HG02884 (cell line): ENCODE measurements at regions not wholly inside any gene's neighbourhood (a gene's known extent, or its start where the extent isn't known, plus 50 kb on each side); places are given as distances from the start of the nearest gene placed in this dataset.

Experiments
- ATAC-seq: cut with Tn5 transposase; IDR thresholded peaks from one replicate; pipeline ENCODE4 v1.9.1; 2021; ENCODE audit warnings: mild to moderate bottlenecking, moderate library complexity; ENCODE audit not compliant: unreplicated experiment

DNA sequence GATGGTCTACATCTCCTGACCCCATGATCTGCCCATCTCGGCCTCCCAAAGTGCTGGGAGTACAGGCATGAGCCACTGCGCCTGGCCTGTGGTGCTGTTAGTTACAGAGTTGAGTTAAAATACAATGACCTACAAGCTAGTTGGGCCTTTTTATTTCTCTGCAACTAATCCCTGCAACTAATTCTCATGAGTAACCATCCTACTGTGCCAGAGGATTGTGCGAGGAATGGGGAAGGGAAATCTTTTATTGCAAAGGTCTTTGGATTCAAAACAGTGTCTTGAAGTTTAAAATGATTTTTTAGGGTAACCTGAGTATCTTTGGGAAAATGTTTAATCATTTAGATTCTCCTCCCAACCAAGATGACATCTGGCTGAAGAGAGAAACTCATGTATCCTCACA lies 88.8 kb upstream of the RMDN2 start:
- ATAC-seq, result no peak

- no peak for ATAC-seq
Measured at GRCh38 chr2:37836711-37837110, 88.4 kb upstream of the RMDN2 start.

DNA sequence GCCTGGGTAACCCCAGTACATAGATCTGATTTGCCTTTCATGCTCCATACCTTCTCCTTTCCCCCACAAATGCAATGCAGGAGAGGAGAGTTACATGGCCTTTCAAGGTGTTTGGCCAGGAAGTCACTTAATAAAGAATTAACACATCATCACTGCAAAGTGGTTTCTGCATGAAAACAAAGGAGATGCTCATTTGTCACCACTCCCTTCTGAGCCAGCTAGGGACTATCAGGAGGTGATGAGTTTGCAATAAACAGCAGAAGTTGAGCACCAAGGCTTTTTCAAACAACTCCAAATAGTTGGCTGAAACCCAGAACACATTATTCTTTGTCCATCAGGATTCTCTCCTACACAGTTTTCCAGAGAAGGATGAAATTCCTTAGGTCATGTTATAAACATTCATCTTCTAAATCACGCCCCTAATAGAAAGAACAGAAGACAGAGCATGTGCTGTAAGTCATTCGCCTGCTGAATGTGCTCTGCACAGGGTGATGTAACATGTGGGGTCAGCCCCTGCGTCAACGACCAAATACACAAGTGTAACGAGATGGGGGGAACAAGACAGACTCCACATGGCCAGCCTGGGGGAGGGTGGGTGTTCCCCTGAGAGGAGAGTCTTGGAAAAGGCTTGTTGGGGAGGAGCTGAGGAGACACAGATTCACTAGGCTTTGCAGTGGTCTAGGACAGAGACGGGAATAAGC lies 87.3 kb upstream of the RMDN2 start:
- no peak for ATAC-seq

GRCh38 chr2:37838541-37839167 lies 86.4 kb upstream of the RMDN2 start:
- no peak for ATAC-seq

- ATAC-seq, result no peak
Measured at GRCh38 chr2:37839991-37840390, 85.1 kb upstream of the RMDN2 start.

DNA sequence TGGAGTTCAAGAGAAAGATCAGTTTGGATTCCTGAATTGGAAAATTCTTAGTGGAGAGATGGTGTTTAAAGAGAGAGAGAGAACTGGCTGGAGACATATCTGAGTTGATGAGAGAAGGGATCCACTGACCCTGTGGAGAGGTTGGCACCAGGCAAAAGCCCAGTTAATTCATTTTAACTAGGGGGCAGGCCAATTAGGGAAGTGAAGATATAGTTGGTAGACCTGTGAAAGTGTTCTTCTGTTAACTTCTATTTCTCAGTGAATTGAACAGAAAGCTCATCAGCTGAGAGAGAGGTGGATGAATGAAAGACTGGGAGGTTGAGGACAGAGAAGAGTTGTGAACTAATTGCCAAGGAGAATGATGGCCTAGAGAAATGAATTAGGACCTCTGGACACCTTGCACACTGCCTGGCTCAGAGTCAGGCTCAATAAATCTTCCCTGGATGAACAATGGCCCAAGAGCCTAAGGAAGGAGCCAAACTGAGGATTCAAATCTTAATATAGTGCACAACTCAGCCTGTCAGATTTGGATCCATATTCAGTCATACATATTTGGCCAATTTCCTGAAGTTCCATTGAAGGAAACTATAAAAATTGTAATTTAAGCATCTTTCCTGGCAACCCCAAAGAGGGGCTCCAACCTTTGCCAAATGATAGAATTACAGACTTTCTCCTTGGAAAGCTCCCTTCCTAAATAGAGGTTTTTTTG lies 82.2 kb upstream of the RMDN2 start:
- ATAC-seq, result no peak

GRCh38 chr2:37843556-37843955 lies 81.5 kb upstream of the RMDN2 start:
- ATAC-seq, result no peak

GRCh38 chr2:37846207-37846606 lies 78.9 kb upstream of the RMDN2 start:
- ATAC-seq, result no peak

DNA sequence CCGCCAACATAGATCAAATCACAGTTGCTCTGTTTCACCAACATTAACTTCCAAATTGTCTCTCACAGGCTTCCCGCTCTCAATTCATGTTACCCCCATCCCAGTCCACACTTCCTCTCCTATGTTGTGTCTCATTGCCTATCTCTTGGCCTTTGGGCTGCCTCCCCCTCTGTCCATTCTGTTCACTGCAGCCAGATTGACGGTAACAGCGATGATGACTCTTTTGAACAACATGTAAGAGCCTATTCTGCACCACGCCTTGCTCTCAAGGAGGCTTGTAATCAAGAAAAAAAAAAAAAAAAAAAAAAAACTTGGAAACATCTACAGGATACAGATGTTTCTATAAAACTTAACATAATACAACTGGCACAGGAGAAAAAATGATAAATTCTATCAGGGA lies 77.3 kb upstream of the RMDN2 start:
- ATAC-seq, result no peak

- no peak for ATAC-seq
Measured at GRCh38 chr2:37848451-37848850, 76.6 kb upstream of the RMDN2 start.

- no peak for ATAC-seq
Measured at GRCh38 chr2:37849911-37850310, 75.2 kb upstream of the RMDN2 start.

GRCh38 chr2:37851428-37851827 lies 73.7 kb upstream of the RMDN2 start:
- peak; percentile 20 for ATAC-seq

DNA sequence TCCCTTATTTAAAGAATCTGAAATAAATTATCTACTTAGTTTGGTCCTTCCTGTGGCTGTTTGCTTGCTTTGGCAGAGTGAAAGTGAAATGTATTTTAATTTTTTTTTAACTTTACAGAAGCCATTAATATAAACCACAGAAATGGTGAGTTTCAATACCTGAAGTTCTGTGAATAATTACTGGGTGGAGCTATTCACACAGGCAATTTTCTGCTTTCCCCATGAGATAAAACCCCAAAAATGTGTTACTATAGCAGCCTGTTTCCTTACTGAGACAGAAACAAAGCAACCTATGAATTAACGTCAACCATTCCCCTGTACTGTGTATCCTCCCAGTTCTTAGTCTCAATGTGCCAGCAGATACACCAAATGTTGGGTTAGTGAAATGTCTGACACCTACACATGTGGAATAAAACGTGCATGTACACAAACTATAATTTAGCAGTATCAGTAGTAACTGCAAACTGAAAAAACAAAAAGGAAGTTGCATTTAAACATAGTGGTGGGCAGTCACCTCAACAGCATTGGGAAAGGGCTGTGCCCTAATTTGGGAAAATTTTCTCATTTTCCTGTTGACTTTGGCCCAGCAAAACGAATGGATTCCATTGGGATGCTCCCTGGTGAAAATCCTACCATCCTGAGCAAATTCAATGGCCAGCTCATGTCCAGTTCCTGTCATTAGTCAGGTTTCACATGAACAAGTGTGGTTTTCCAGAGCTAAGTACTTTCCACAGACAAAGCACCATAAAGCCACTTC lies 73.1 kb upstream of the RMDN2 start:
- ATAC-seq, result peak; percentile 66

DNA sequence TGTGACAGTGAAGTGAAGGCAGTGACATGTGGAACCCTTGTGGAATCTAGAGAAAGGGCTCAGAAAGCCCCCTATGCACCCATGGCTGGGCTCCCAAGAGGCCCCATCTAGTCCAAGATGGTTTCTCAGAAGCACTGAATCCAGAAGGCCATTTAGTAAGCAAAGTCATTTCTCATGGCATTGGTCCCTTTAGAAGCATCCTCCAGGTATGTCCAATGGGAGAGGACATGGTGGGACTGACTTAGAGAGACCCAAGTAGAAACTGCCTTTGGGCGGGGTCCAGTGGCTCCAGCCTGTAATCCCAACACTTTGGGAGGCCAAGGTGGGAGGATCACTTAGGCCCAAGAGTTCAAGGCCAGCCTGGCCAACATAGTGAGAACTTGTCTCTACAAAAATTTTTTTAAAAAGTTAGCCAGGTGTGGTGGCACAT lies 72.5 kb upstream of the RMDN2 start:
- ATAC-seq, result no peak

- ATAC-seq, result no peak
Measured at GRCh38 chr2:37854676-37855282, 70.3 kb upstream of the RMDN2 start.

DNA sequence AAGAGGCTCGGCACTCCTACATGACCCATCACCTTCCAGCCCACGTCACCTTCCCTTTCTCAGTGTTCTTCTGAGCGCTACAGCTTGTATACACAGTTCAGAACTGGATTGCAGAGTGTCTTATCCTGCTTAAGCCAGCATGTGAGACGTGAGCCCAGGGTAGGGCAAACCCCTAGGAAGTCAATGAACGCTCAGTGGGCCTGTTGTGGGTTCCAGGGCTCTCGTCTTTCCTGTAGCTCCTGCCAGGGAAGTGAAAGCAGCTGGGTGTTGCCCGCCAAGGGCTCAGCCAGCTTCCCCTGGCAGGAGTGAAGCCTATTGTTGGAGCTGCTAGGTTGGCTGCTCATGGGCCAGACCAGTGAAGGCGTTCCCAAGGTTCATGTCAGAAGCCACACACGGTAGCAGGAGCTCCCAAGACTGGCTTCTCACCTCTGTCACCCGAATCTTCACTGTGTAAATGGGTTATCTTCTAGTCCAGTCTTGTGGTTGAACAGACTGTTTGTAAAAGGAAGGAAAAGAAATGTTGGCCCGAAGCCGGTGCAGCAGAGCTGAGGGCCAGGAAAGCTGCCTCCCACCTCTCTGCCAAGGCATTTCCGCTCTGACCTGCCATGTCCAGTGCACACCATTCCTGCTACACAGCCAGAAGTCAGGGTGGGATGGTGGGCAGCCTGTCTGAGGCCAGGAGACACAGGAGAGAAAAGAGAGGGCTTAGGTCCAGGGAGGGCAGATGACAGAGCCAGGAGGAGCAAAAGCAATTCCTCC lies 69.6 kb upstream of the RMDN2 start:
- no peak for ATAC-seq

DNA sequence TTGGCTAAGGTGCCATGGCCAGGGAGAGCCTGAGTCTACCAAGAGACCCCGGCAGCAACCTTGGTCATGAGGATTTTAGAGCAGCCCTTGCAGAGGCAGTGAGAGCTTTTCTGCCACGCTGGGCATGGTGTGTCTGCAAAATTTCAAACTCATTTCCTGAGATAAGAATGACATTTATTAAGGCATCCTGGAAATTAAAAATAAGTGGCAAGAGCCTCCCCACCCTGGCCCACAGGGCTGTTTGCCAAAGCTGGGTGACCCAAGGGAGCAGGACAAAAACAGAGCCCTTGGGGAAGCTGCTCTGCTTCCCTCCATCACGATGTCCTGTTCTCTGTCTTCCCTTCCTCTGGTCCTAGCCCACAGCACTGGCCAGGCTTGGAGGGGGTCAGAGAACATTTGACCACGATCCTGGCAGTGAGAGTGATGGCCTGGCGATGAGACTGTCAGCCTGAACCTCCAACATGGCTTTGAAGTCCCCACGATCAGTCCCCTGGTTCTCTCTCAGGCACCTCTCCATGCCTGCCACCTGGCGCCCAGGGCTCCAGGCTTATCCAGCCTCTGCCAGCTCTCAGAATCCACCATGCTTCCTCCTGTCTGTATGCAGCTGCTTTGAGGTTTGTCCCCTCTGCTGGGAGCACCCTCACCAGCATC lies 68.9 kb upstream of the RMDN2 start:
- no peak for ATAC-seq

GRCh38 chr2:37857575-37858399 lies 67.3 kb upstream of the RMDN2 start:
- no peak for ATAC-seq

DNA sequence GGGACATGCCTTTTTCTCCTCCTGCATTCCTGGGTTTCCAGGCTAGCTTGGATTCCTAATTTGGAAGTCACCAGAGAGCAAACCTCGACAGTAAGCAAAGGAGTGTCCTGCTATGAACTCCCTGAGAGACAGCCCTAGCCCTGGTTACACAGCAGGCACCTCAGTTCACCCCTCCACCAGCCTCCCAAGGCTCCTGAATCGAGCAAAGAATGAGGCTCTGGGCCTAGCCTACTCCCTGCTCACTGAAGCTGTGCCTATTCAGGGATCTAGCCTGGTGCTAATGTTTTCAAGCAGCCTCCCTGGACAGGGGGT lies 66.7 kb upstream of the RMDN2 start:
- ATAC-seq, result no peak
